Endothelial cell of umbilical vein (primary cell): ENCODE measurements at regions not wholly inside any gene's neighbourhood (a gene's known extent, or its start where the extent isn't known, plus 50 kb on each side); places are given as distances from the start of the nearest gene placed in this dataset.

Source experiments
- BruUV-seq: library from RNA; stranded (reverse); fragments of 400-500 nt; replicated peaks from 2 replicates; lab custom pipeline; 2021; lab: Mats Ljungman, UMichigan
- CTCF ChIA-PET: fragments of 300-600, 350-600 bp; sonication (Branson Sonifier 250); formaldehyde crosslinking; loops from one replicate; lab custom pipeline; 2021; ENCODE audit warnings: antibody characterized with exemption, inconsistent platforms; lab: Charles Lee
- POLR2A ChIA-PET: fragments of 300-600, 350-600 bp; sonication (Branson Sonifier 250); formaldehyde crosslinking; loops from one replicate; lab custom pipeline; 2021; ENCODE audit warnings: antibody characterized with exemption, inconsistent platforms; lab: Charles Lee
- DNase-seq: peaks from one replicate; pipeline ENCODE4 v3.0.0-alpha.2; 2011; ENCODE audit warnings: low read depth, low spot score
- FAIRE-seq: peaks from 2 replicates; lab custom pipeline; 2011; peaks lifted over from hg19 to GRCh38; lab: Jason Lieb, UNC
- H2AFZ ChIP-seq: 2 replicates; pipeline ENCODE4 v1.6.0; 2012; ENCODE audit warnings: low read depth, low read length, control low read depth, inconsistent platforms
- H3K27ac ChIP-seq: 2 replicates; pipeline ENCODE4 v1.5.1; 2011; ENCODE audit warnings: low read depth, mild to moderate bottlenecking, control low read depth, low read length, moderate library complexity; ENCODE audit not compliant: insufficient read depth
- H3K27me3 ChIP-seq, 2 experiments: 2 replicates each; pipeline versions ENCODE4 v1.6.0 to v1.6.1; 2011; ENCODE audit warnings: low read length in 2 of 2, mixed read lengths in 1 of 2; ENCODE audit not compliant: control insufficient read depth in 2 of 2, insufficient read depth in 2 of 2
- H3K36me3 ChIP-seq, 2 experiments: 2 replicates in 1 of 2; 3 replicates in 1 of 2; pipeline ENCODE4 v1.5.1; 2011; ENCODE audit warnings: low read length in 2 of 2, mild to moderate bottlenecking in 1 of 2, moderate library complexity in 1 of 2; ENCODE audit not compliant: control insufficient read depth in 2 of 2, insufficient read depth in 2 of 2; ENCODE audit errors: extremely low read depth in 1 of 2
- H3K4me1 ChIP-seq: 3 replicates; pipeline ENCODE4 v1.5.1; 2011; ENCODE audit warnings: mild to moderate bottlenecking, low read length; ENCODE audit not compliant: control insufficient read depth, insufficient read depth; ENCODE audit errors: extremely low read depth
- H3K4me2 ChIP-seq: 2 replicates; pipeline ENCODE4 v1.6.1; 2011; ENCODE audit warnings: low read length, control low read depth, mixed read lengths; ENCODE audit not compliant: insufficient read depth
- H3K4me3 ChIP-seq, 3 experiments: fragments of 200-600 bp in 1 of 3; sonication (generic), shearing (Covaris generic) in 1 of 3; replicated peaks in 1 of 3; 2 replicates each; pipeline ENCODE4 v1.5.1; 2011 to 2016; ENCODE audit warnings: control low read depth in 3 of 3, low read length in 3 of 3, mild to moderate bottlenecking in 2 of 3, inconsistent platforms in 1 of 3, low read depth in 1 of 3, moderate library complexity in 1 of 3; ENCODE audit not compliant: insufficient read depth in 1 of 3
- H3K79me2 ChIP-seq: 2 replicates; pipeline ENCODE4 v1.6.0; 2012; ENCODE audit warnings: low read length, inconsistent platforms; ENCODE audit not compliant: control insufficient read depth, insufficient read depth
- H3K9ac ChIP-seq: replicated peaks from 2 replicates; pipeline ENCODE3; 2011; ENCODE audit warnings: low read length, control low read depth; ENCODE audit not compliant: insufficient read depth; ENCODE audit errors: extremely low read depth
- H3K9me1 ChIP-seq: replicated peaks from 3 replicates; pipeline ENCODE4 v1.6.0; 2011; ENCODE audit warnings: mild to moderate bottlenecking, low read length; ENCODE audit not compliant: control insufficient read depth, insufficient read depth; ENCODE audit errors: extremely low read depth
- H3K9me3 ChIP-seq: replicated peaks from 2 replicates; pipeline ENCODE4 v1.5.1; 2012; ENCODE audit warnings: low read length, inconsistent platforms; ENCODE audit not compliant: control insufficient read depth, insufficient read depth
- H4K20me1 ChIP-seq: replicated peaks from 2 replicates; pipeline ENCODE3; 2011; ENCODE audit warnings: mild to moderate bottlenecking, low read length; ENCODE audit not compliant: control insufficient read depth, insufficient read depth; ENCODE audit errors: extremely low read depth
- EZH2 ChIP-seq: IDR thresholded peaks from 2 replicates; pipeline ENCODE4 v1.6.1; 2012; ENCODE audit warnings: borderline replicate concordance, low read depth, mild to moderate bottlenecking, moderate library complexity, low read length, inconsistent platforms; ENCODE audit not compliant: severe bottlenecking
- FOS ChIP-seq: IDR thresholded peaks from 2 replicates; pipeline ENCODE4 v1.6.1; 2011; ENCODE audit warnings: mild to moderate bottlenecking, low read length, moderate library complexity, borderline replicate concordance; ENCODE audit not compliant: insufficient read depth
- GATA2 ChIP-seq: IDR thresholded peaks from 2 replicates; pipeline ENCODE4 v1.7.0; 2011; ENCODE audit warnings: low read depth, mild to moderate bottlenecking, moderate library complexity, mixed read lengths, low read length; ENCODE audit not compliant: insufficient read length, insufficient read depth
- JUN ChIP-seq: IDR thresholded peaks from 2 replicates; pipeline ENCODE4 v1.6.1; 2011; ENCODE audit warnings: borderline replicate concordance, low read depth; ENCODE audit not compliant: insufficient read length, insufficient read depth
- MYC ChIP-seq: IDR thresholded peaks from one replicate; pipeline ENCODE4 v1.6.1; 2011; ENCODE audit warnings: mild to moderate bottlenecking, low read depth, low read length
- POLR2A ChIP-seq: IDR thresholded peaks from 2 replicates; pipeline ENCODE4 v1.6.1; 2012; ENCODE audit warnings: low read depth, mild to moderate bottlenecking, control low read depth, low read length
- POLR2AphosphoS5 ChIP-seq: IDR thresholded peaks from 2 replicates; pipeline ENCODE4 v1.6.1; 2012; ENCODE audit warnings: low read depth, mild to moderate bottlenecking, control low read depth, low read length, moderate library complexity; ENCODE audit not compliant: insufficient read depth
- dilution Hi-C: fragments of 300-500 bp; cut with MboI; formaldehyde crosslinking; loops from one replicate; pipeline ENCODE4 v1.15.0; 2019; ENCODE audit warnings: low sequenced_read_pairs; ENCODE audit not compliant: extremely low pct_ligation_motif_present
- intact Hi-C: fragments of 100-400 bp; cut with micrococcal nuclease; formaldehyde crosslinking; loops from one replicate; pipeline ENCODE4 v1.10.0; 2022
- TF ChIP-seq, protein P1 (sequence below), 2 donors: IDR thresholded peaks; 1 replicate in 1 of 2; 2 replicates in 1 of 2; pipeline ENCODE4 v1.5.1; 2011; ENCODE audit warnings: low read length in 2 of 2, mild to moderate bottlenecking in 2 of 2, moderate library complexity in 2 of 2, control low read depth in 1 of 2, inconsistent platforms in 1 of 2, low read depth in 1 of 2; ENCODE audit not compliant: insufficient read depth in 1 of 2; ENCODE audit errors: extremely low read depth in 1 of 2
- TF ChIP-seq, protein P2 (sequence below): IDR thresholded peaks from 2 replicates; pipeline ENCODE4 v1.6.1; 2011; ENCODE audit not compliant: insufficient read depth, insufficient read length

DNA sequence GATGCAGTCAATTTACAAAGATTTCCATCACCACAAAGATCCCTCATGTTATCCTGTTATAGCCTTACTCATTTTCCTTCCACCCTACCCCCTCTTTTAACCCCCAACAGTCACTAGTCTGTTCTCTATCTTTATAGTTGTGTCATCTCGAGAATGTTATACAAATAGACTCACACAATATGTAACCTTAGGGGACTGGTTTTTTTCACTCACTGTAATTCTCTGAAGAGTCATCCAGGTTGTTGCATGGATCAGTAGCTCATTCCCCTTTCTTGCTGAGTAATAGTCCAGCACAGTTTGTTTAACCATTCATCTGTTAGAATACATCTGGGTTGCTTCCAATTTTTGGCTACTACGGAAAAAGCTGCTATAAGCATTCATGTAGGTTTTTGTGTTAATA is 121.1 kb upstream of the PDE1C start:
- POLR2A ChIA-PET, result no interaction called here
- CTCF ChIA-PET, result interaction anchor here (0.7 kb wide), 1 partner anchor 13 kb away, joined by 3 read pairs; no protein-coding TSS in a partner anchor
- Histone ChIP-seq H3K9me1 (no peaks in the 10 kb centered on the region), H3K4me3 (no peak overlapping the region), H4K20me1 (no peaks in the 10 kb centered on the region), H3K27me3 (no peaks in the 10 kb centered on the region), H3K4me2 (no peak overlapping the region), H3K79me2 (no peaks in the 10 kb centered on the region), H3K9ac (no peak overlapping the region), H3K4me1 (no peaks in the 10 kb centered on the region), H2AFZ (no peak overlapping the region), H3K36me3 (no peaks in the 10 kb centered on the region), H3K27ac (no peak overlapping the region), H3K9me3 (no peaks in the 10 kb centered on the region)
- FAIRE-seq, result no peak
- DNase-seq, result no peak
- dilution Hi-C loops (no loop called here), intact Hi-C loops (no loop called here)
- no TSS peak for BruUV-seq
- TF ChIP-seq FOS (no peak), GATA2 (no peak), POLR2AphosphoS5 (no peak), POLR2A (no peak), MYC (no peak), JUN (no peak), EZH2 (no peak)
- TF ChIP-seq, protein P1, sequence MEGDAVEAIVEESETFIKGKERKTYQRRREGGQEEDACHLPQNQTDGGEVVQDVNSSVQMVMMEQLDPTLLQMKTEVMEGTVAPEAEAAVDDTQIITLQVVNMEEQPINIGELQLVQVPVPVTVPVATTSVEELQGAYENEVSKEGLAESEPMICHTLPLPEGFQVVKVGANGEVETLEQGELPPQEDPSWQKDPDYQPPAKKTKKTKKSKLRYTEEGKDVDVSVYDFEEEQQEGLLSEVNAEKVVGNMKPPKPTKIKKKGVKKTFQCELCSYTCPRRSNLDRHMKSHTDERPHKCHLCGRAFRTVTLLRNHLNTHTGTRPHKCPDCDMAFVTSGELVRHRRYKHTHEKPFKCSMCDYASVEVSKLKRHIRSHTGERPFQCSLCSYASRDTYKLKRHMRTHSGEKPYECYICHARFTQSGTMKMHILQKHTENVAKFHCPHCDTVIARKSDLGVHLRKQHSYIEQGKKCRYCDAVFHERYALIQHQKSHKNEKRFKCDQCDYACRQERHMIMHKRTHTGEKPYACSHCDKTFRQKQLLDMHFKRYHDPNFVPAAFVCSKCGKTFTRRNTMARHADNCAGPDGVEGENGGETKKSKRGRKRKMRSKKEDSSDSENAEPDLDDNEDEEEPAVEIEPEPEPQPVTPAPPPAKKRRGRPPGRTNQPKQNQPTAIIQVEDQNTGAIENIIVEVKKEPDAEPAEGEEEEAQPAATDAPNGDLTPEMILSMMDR (IDR thresholded peaks at IDR 0.05; ENCODE audit: extremely low read depth in 1 of 2, insufficient read depth in 1 of 2, low read depth in 1 of 2, low read length in 2 of 2), result no peak
- TF ChIP-seq, protein P2, sequence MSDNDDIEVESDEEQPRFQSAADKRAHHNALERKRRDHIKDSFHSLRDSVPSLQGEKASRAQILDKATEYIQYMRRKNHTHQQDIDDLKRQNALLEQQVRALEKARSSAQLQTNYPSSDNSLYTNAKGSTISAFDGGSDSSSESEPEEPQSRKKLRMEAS, result no peak
